ENCODE measurements at regions not wholly inside any gene's neighbourhood (a gene's known extent, or its start where the extent isn't known, plus 50 kb on each side); places are given as distances from the start of the nearest gene placed in this dataset.
"Not testable (repeated sequence)": the region's sequence is repeated elsewhere in the genome, so short reads cannot be mapped to it uniquely, and the experiment has no call there.

DNA sequence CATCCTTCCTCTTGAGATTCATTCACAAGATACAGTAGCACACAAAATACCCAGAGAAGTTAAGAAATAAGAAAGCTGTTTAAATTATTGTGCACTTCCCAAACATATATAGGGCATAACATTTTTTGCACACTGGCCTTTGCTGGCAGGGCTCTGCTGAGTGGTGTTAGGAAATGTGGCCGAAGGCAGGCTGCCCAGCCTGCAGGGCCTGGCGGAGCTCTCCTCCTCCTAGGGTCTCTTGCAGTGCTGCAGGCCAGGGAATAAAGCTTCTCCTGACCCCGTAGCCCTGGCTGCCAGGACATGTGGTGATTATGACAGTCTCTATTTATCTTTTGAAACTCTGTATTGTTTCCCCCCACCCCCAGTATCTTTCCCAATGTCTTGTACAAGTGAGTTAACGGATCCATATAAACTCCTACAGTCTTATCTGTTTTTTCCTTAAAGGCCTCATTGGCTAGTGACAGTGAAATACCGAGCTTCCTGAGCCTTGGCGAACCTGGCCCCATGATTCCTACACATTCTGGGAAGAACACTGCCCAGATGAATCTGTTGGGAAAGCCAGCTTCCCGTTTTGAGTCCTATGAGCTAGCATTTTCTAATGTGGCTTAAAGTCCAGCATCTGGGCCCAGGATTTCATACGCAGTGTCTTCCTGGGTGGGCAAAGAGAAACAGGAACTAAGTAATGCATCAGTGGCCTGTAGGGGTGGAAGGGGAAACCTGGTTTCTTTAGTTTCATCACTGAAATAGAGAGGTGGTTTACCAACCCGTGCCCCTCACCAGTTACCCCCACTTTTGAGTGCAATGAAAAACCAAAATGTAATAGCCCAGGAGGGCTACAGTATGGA lies 310.3 kb downstream of the BCL2L11 start:
- DNase-seq = not testable (repeated sequence)

DNA sequence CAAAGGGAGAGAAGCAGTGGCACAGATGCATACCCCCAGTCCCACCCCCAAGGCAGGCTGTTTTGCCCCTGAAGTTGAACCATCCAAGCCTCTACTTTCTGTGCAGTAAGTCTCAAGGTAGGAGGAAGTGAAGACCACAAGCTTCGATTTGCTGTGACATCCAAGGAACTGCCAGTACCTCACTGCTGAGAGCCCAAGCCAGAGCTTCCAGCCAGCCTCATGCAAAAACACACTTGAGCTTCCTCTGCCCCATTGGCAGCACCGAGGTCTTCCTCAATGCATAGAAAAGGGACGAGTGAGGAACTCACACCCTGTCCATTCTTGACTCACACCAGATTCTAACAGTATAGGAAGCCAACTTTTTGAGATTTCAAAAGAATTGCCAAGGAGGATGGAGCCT lies 311.7 kb downstream of the BCL2L11 start:
- not testable (repeated sequence) for DNase-seq

DNA sequence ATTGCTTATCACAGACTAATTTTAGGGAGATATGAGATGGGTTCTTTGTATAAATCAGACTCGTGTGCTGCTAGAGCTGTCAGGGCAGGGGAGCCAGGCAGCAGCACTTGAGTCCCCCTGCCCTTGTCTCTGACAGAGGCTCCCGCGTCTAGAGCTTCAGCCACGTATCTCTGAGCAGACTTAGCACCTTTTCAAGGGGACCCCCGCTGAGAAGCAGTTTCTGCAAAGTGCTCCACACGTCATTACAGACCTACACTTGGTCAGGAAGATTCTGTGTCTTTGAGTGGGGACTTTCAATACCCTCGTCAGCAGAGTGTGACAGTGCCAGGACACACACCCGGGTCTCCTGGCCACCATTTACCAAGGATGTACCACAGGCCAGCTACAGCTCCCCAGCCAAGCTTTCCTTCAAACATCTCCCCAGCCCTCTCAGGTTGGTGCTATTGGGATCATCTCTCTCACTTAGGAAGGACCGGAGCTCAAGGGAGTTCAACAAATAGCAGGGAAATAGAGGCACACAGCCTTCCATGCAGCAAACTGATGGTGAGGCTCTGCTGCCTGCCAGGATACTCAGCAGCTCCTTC lies 312.3 kb downstream of the BCL2L11 start:
- DNase-seq = not testable (repeated sequence)

DNA sequence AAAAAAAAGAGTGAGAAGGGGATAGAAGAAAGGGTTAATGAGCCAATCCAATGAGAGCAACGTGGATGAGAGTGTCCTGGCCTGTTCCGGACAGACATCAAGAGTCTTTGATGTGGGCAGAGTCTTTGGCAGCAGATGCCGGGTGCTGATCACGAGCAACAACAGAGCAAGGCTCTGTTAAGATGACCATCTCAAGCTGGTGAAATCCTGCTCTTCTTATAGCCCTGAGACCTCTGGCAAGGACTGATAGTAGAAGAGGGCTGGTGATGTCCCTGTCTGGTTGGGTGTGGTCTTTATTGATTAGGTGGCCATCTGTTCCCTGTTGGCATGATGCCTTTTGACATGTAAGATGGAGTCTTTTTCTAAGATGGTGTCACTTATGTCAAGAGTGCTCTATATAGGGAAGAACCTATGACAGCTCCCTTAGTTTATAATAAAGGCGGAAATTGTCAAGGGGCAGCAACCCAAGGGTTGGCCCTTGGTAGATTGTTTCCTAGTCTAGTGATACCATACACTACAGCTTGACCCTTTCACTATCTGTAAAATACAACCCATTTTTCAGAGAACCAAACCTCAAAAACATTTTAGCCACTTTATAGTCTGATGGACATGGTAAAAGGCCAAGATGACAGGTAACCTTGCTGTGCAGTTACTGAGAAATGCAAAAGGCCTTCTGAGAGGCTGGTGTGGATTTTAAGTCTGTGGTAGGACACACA lies 313.3 kb downstream of the BCL2L11 start:
- not testable (repeated sequence) for DNase-seq

DNA sequence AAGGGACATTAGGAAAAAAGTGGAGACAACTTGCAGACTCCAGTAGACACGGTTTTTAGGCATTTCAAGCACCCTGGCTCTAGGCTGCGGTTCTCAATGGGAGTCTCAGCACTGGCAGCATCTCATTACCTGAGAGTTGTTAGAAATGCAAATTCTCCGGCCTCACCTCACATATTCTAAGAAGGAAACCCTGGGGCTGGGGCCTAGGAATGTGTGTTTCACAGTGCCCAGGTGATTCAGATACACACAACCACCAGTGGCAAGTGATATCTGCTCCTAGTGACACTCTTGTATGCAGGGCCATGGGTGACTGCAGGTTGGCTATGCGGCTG lies 313.9 kb downstream of the BCL2L11 start:
- DNase-seq = not testable (repeated sequence)

DNA sequence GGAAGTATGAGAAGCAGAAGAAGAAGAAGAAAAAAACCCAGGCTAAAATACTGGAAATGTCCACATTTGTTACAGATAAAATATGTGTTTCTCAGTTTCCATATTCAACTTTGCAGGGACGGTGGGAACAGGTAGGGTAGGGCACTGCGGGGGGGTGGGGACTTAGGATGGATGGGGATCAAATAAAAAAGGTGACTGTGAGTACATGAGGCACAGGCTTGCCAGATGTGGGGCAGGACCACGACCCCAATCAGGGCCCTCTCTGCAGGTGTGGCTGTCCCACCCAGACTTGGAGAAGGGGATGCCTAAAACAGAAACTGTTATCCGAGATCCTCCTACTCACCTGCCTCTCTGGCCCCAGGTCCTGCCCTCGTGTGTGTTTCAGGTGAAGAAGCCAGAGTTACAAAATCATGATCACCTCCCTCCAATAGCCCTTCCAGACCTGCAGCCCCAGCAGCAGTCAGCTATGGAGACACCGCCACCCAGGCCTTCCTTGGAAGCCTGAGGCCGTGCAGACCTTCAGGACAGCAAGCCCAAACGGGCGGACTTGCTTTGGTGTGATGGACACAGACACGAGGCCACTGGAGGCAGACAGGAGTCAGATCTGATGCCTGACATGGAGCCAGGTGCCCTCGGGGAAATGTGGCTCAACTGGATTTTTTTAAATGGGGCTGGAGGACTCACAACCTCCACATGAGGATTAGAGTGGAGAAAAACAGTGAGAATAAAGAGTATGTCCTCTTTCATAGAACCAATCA lies 315.0 kb downstream of the BCL2L11 start:
- not testable (repeated sequence) for DNase-seq

DNA sequence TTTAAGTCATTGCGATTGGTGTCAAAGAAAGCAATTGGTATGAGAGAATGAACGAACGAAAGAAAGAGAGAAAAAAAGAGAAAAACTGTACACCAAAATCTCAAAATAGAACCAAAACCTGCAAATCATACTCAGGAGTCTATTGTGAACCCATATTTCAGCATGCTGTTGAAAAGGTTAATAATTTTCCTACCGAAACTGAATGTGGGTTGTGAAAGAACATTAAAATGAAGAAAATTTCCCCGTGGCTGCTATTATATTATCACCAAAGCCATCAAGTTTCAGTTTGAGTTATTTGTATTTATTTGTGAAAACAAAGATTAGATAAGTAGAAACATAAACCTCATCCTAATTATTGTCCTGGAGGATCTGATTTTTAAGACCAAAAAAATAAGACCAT lies 315.7 kb downstream of the BCL2L11 start:
- not testable (repeated sequence) for DNase-seq

DNA sequence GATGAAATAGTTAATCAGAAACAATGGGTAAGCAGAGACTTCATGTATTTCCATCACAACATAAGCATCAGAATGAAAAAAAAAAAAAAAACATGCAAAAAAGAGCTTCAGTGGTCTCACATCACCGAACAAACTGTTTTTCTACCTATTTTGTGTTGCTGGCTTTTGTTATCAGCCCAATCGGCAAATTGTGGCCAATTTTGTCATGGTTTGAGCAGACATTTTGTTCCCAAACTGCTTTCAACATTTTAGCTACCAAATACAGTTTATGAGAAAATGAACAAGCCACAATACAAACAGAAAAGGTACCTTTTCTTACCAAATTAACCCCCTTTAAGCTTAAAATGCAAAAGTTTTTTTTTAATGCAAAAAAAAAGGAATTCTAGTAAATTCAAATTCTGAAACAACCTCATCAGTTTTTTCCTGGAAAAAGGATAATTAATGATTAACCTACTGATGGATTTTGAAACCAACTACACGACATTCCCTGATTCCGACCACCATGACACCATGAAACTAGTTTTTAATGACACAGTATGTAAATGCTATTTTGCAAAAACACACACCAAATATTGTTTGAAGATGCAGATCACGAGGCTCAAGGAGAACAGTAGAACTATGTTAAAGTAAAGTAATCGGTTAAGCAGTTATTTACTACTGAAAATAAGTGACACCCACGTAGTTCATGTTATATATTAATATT lies 316.7 kb downstream of the BCL2L11 start:
- not testable (repeated sequence) for DNase-seq

DNA sequence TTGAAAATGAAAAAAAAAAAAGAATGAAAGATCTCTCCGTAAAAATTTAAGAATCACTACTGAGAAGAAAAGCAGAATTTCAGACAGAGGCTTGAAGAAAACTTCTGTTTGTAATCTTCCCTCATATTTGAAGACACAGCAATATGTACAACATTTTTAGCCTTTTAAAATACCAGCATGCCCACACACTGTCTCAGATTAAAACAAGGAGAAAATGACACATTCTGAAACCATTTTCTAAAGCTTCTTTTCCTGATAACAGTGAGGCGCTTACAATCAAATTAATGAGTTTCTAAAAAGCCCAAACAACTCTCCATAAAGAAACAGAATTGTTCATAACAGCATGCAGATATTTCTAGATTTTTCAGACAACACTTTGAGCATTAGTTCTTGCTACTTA lies 317.4 kb downstream of the BCL2L11 start:
- not testable (repeated sequence) for DNase-seq

DNA sequence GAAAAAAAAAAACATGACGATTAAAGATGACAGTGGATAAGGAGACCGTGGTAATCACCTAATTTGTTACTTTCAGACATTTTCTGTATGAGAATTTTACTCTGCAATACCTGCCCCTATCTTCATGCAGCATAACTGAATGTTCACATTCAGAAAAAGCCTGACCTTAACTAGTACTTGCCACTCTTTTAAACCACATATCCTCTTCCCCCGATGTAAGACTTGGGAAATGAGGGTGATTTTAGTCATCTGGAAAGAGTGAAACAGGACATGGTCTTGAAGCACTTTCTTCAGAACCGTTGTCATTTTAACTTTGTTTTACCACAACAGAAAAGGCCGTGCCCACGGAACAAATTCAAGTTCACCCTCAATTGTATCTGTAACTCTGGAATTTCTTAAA lies 318.5 kb downstream of the BCL2L11 start:
- not testable (repeated sequence) for DNase-seq

DNA sequence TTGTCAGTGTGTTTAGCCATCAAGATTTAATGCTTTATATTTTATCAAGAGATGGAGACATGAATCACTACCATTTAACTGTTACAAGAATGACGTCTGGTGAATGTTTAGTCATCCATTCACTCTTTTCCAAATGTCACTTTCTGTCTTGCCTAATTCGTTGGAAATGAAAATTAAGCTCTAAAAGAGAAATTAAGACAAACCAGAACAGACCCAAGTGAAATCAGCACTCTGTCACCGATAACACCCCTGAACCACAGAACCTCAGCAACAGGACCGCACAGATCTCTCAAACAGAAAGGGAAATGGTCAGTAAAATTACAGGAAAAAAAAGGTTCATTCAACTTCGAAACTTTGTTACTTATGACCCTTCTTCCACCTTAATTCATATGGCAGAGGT lies 320.9 kb downstream of the BCL2L11 start:
- DNase-seq = not testable (repeated sequence)

DNA sequence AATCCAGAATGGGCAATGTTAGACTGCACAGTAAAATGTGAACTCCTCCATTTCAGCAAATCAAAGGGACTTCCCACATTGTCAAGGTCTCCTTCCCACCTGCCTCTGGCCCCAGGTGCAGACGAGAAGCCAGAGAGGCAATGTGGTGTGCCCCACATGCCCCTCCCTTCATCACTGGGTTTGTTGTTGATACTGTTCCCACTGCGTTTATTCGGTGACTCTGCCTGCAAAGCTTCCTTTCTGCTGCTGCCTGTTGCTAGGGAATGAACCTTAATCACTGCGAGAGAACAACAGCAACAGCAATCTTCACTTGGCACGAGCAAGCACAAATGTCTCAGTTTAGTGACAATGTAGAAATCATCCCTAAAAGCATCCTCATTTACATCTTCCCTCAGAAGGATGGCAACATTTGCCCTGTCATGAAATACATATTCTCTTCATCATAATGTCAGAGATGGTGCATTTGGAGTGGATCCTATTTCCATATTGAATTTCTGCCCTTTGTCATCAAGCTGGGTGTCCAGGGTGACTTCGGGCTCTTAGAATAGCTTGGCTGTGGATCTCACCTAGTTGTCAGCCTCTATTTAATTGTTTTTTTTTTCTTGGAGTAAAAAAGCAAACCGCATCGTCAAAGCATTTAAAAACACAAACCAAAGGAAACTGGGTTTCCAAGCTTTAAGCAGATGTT lies 322.2 kb downstream of the BCL2L11 start:
- DNase-seq = not testable (repeated sequence)

DNA sequence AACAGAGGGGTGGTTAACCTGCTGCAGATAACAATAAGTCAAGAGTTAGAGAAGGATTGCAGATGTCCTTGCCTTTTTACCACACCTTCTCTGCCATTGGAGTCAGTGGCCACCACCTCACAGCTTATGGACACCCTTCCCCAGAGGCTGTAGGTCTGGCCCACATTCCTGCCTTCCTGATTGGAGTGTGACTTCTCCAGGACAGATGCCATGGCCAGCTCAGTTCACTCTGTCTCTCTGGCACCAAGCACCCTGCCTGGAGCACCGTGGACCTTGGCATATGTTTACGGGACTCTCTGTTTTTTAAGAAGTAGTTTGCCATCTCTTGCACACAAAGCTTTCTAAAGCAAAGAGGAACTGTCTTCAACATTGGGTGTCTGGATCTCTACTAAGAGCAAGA lies 323.8 kb downstream of the BCL2L11 start:
- not testable (repeated sequence) for DNase-seq

DNA sequence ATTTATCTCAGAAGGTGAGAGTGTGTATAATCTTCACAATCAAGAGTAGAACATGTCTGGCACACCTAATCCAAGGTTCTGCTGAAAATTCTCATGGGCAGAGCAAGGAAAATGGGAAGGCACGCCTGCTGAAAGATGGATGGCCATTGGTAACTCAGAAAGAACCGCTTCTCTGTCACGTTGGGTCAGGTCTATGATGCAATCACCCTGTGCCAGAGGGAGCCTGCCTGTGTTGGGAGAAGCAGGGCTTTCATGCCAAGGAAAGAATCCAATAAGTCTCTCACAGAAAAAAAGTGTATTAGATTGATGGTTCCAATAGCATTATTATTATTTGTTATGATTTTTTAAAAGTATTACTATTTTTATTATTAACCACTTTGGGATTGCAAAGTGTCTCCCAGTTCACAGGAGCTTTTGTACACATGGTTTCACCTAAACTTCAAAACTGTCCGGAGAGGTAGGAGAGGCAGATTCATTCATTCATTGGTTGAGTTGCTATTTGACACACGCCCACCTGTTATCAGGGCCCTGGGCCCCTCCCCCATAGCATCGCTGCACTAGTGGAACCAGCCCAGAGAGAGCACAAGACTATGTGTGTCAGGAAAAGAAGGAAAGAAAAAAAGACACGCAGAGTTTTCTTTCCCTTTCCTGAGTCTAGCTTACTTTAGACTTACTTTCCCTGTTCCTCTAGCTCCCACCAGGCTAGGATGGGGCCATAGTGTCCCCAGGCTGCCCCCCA lies 324.6 kb downstream of the BCL2L11 start:
- not testable (repeated sequence) for DNase-seq

DNA sequence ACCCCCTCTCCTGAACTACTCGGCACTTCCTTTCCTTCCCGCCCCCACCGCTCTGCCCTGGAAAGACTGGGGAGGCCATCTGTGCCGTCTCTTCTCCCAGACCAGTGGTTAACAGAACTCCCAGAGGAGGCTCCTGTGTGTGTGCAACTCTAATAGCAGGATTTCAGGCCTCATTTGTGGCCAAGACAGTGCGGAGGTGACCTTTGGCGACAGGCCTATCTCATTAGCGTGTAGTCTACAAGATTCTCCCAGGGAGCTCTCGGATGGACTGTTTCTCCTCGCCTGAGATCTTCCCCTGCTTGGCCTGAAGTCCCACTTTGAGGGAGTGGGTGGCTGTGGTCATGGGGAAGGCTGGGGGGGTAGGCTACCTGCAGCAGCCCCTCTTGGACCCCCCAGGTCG lies 325.2 kb downstream of the BCL2L11 start:
- not testable (repeated sequence) for DNase-seq

DNA sequence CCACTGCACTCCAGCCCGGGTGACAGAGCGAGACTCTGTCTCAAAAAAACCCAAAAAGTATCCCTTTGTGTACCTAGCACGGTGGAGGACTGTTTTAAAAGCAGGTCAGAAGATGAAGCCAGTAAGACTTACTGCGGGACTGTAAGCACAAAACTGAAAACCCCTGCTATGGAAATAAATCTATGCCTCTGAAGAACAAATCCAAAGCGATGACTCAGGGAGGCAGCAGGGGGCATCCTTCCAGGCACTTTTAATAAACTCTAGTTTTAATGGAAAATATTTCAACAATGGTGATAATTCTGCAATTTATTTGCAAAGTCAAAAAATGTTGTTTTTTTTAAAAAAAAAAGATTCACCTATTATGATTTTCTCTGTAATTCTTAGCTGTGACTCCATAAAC lies 326.8 kb downstream of the BCL2L11 start:
- not testable (repeated sequence) for DNase-seq

DNA sequence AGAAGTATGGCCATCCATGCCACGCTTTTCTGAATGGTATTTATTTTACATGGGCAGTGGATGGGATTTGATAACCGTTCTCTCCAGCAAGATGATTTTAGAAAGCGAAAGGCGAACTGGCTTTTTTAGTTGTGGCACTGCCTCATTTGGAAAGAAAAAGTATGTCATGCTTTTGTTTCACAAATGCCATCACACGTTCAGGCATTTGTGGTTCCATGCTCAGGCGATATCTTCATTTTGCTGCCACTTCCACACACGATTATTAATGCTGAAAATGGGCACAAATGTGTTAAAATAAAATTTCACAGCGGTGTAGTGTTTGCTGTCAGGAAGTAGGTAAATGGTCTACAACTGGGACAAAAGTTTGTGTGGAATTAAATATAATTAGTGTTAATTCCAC lies 328.1 kb downstream of the BCL2L11 start:
- not testable (repeated sequence) for DNase-seq

DNA sequence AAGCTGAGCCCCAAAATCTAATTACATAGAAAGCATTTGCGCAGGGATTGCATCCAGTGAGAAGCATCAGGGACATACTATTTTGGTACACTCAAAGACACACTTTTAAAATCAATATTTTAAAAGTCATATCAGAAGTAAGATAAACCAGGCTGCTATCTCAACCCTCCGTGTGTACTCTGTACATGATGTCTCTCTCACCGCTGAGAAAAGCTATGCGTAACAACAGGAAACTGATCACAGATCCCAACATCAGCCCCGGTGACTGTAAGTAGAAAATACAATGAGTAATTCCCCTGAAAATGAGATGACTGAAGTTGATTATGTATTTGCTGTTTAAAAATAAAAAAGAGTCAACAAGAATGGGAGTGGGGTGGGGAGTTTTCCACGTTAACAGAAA lies 329.8 kb downstream of the BCL2L11 start:
- DNase-seq = not testable (repeated sequence)

DNA sequence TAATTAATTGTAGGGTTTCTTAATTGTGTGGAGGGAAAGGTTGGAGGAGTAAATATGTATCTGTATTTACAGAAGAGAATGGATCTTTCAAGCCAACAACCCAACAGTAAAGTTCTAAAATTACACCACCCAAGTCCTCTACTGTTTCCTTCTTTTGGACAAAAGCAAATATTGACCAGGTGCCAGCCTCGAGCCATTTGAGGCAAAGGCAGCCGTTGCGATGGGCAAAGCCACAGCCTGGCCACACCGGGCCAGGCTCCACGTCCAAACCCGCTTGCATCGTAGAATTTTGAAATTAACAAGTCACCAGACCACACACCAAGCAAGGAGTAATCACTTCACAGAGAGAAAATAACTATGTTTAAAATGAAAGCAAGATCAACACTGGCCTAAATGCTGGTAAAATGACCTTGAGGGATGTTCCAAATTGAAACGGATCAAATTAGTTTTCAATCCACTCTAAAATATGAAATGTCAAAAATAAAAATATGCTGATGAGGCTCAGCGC lies 331.0 kb downstream of the BCL2L11 start:
- not testable (repeated sequence) for DNase-seq

DNA sequence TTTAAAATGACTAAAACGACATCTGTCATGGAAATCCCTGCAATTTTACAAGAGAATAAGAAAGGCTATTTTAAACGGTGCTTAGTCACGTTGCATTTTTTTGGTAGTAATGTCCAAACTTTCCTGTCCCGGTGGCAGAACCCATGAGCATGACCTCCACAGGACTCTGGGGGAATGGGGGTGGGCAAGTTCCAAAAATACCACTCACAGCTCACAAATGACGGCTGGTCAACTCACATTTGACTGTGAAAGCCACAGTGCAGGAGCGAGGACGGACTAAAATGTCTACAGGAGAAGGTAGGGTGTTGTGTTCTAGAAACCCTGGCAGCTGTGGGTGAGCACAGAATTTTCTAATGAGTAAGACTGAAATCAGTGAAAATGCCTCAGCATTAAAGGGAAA lies 331.5 kb downstream of the BCL2L11 start:
- not testable (repeated sequence) for DNase-seq

DNA sequence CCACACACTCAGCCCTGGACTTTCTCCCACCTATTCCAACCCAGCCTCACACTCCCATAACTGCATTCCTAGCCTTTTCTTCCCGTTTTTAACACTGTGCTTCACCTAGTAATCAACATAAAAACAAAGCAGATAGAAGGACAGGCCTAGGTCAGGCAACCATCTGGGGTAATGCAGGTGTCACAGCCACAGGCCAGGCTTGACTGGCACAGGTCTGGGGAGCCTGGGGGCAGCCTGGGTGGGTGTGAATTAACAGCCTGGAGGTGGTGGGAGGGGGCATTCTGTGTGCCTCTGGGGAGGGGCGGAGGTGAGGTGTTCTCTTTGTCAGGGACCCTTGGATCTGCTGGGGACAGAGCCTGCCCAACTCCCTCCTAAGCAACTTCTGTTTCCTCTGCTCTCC lies 332.6 kb downstream of the BCL2L11 start:
- DNase-seq = not testable (repeated sequence)

Measured in activated naive CD4-positive, alpha-beta T cell (primary cell).